ENCODE measurements at regions not wholly inside any gene's neighbourhood (a gene's known extent, or its start where the extent isn't known, plus 50 kb on each side); places are given as distances from the start of the nearest gene placed in this dataset.

DNA sequence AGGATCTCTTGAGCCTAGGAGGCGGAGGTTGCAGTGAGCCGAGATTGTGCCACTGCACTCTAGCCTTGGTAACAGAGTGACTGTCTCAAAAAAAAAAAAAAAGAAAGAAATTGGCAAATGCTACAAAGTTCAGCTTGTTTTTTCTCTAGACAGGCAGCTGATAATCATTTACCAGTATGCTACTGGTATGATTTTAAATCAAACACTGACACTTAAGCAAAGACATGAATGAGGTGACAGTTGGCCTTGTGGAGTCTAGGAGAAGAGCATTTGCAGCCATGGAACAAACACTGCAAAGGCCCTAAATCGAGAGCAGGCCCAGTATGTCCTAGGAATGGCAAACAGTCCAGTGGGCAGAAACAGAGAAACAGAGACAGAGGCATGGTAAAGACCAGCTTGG lies 99.7 kb upstream of the CEP85L start:
- no peak overlapping the region for H3K27ac ChIP-seq
- no peaks in the 10 kb centered on the region for H3K27me3 ChIP-seq (replicated peaks; ENCODE audit: insufficient read depth)
- no peak overlapping the region for H2AFZ ChIP-seq
- in situ Hi-C loops (cut with MboI) = no loop called here
- no peaks in the 10 kb centered on the region for H3K36me3 ChIP-seq (ENCODE audit: low read depth)
- H3K4me2 ChIP-seq (ENCODE audit: unreplicated experiment) = no peak overlapping the region
- DNase-seq = no peak
- no peak overlapping the region for H3K9ac ChIP-seq
- H3K79me2 ChIP-seq (ENCODE audit: insufficient read depth) = no peaks in the 10 kb centered on the region
- no peaks in the 10 kb centered on the region for H4K20me1 ChIP-seq (ENCODE audit: insufficient read depth)
- WGBS, 2 experiments (ENCODE audit: low coverage in 1 of 2, low lambda C conversion rate in 2 of 2, missing lambda C conversion rate in 2 of 2) = 76 to 79% methylated on average over 3 of the region's 3 CpGs
- no peaks in the 10 kb centered on the region for H3K9me2 ChIP-seq (ENCODE audit: insufficient read depth)
- H3F3A ChIP-seq (ENCODE audit: insufficient read depth) = peaks cover 16% of the 10 kb centered on the region; the same call in 1 of the 2 replicates
- no peak overlapping the region for H3K4me3 ChIP-seq
- TF ChIP-seq EZH2phosphoT487 (IDR thresholded peaks at IDR 0.05; ENCODE audit: insufficient read depth, low read depth) = no peak
- no peak for TF ChIP-seq EZH2 (IDR thresholded peaks at IDR 0.05; ENCODE audit: insufficient read depth, poor library complexity, severe bottlenecking)
- no peaks in the 10 kb centered on the region for H3K9me3 ChIP-seq (ENCODE audit: low read depth)
- peaks cover 15% of the 10 kb centered on the region for H3K4me1 ChIP-seq (ENCODE audit: insufficient read depth)

- no peaks in the 10 kb centered on the region for H3K36me3 ChIP-seq (ENCODE audit: low read depth)
- H3K27ac ChIP-seq = no peak overlapping the region
- in situ Hi-C loops (cut with MboI) = no loop called here
- no peaks in the 10 kb centered on the region for H3K27me3 ChIP-seq (replicated peaks; ENCODE audit: insufficient read depth)
- no peaks in the 10 kb centered on the region for H3K9me3 ChIP-seq (ENCODE audit: low read depth)
- DNase-seq = no peak
- H3F3A ChIP-seq (ENCODE audit: insufficient read depth) = peaks cover 17% of the 10 kb centered on the region; the same call in 1 of the 2 replicates
- no peak overlapping the region for H2AFZ ChIP-seq
- no peak overlapping the region for H3K9ac ChIP-seq
- H3K79me2 ChIP-seq (ENCODE audit: insufficient read depth) = no peaks in the 10 kb centered on the region
- no peaks in the 10 kb centered on the region for H3K9me2 ChIP-seq (ENCODE audit: insufficient read depth)
- peaks cover 15% of the 10 kb centered on the region for H3K4me1 ChIP-seq (ENCODE audit: insufficient read depth)
- H3K4me3 ChIP-seq = no peak overlapping the region
- 60 to 64% methylated on average over 2 of the region's 2 CpGs for WGBS, 2 experiments (ENCODE audit: low coverage in 1 of 2, low lambda C conversion rate in 2 of 2, missing lambda C conversion rate in 2 of 2)
- TF ChIP-seq EZH2 (IDR thresholded peaks at IDR 0.05; ENCODE audit: insufficient read depth, poor library complexity, severe bottlenecking) (no peak), EZH2phosphoT487 (IDR thresholded peaks at IDR 0.05; ENCODE audit: insufficient read depth, low read depth) (no peak)
- no peaks in the 10 kb centered on the region for H4K20me1 ChIP-seq (ENCODE audit: insufficient read depth)
- no peak overlapping the region for H3K4me2 ChIP-seq (ENCODE audit: unreplicated experiment)
These were observed 98.8 kb upstream of the CEP85L start for GRCh38 chr6:118750143-118750542.

GRCh38 chr6:118748311-118749062 lies 97.1 kb upstream of the CEP85L start:
- TF ChIP-seq EZH2phosphoT487 (IDR thresholded peaks at IDR 0.05; ENCODE audit: insufficient read depth, low read depth) = no peak
- TF ChIP-seq EZH2 (IDR thresholded peaks at IDR 0.05; ENCODE audit: insufficient read depth, poor library complexity, severe bottlenecking) = no peak

GRCh38 chr6:118746825-118747174 lies 95.4 kb upstream of the CEP85L start:
- Histone ChIP-seq H3F3A (ENCODE audit: insufficient read depth) (peaks cover 33% of the 10 kb centered on the region), H4K20me1 (ENCODE audit: insufficient read depth) (no peaks in the 10 kb centered on the region), H2AFZ (no peak overlapping the region), H3K36me3 (ENCODE audit: low read depth) (no peaks in the 10 kb centered on the region), H3K9me3 (ENCODE audit: low read depth) (no peaks in the 10 kb centered on the region), H3K9me2 (ENCODE audit: insufficient read depth) (no peaks in the 10 kb centered on the region), H3K27ac (no peak overlapping the region), H3K4me3 (no peak overlapping the region), H3K4me2 (ENCODE audit: unreplicated experiment) (no peak overlapping the region), H3K27me3 (replicated peaks; ENCODE audit: insufficient read depth) (no peaks in the 10 kb centered on the region), H3K9ac (no peak overlapping the region), H3K4me1 (ENCODE audit: insufficient read depth) (peaks cover 32% of the 10 kb centered on the region), H3K79me2 (ENCODE audit: insufficient read depth) (no peaks in the 10 kb centered on the region)
- DNase-seq = no peak
- TF ChIP-seq EZH2 (IDR thresholded peaks at IDR 0.05; ENCODE audit: insufficient read depth, poor library complexity, severe bottlenecking) (no peak), EZH2phosphoT487 (IDR thresholded peaks at IDR 0.05; ENCODE audit: insufficient read depth, low read depth) (no peak)
- in situ Hi-C loops (cut with MboI) = no loop called here

More at GRCh38 chr6:118748311-118749062, 97.1 kb upstream of the CEP85L start:
- in situ Hi-C loops (cut with MboI) = no loop called here
- Histone ChIP-seq H3K27ac (peak overlapping the region; percentile 43), H3K9ac (peak overlapping the region; percentile 56; the same call in 1 of the 2 replicates), H3F3A (ENCODE audit: insufficient read depth) (peaks cover 32% of the 10 kb centered on the region), H3K4me1 (ENCODE audit: insufficient read depth) (peaks cover 30% of the 10 kb centered on the region), H3K36me3 (ENCODE audit: low read depth) (no peaks in the 10 kb centered on the region), H3K4me2 (ENCODE audit: unreplicated experiment) (peak overlapping the region; percentile 91), H3K4me3 (peak overlapping the region; percentile 68), H3K9me2 (ENCODE audit: insufficient read depth) (no peaks in the 10 kb centered on the region), H3K27me3 (replicated peaks; ENCODE audit: insufficient read depth) (no peaks in the 10 kb centered on the region), H2AFZ (peak overlapping the region; percentile 90), H3K9me3 (ENCODE audit: low read depth) (no peaks in the 10 kb centered on the region), H3K79me2 (ENCODE audit: insufficient read depth) (no peaks in the 10 kb centered on the region), H4K20me1 (ENCODE audit: insufficient read depth) (no peaks in the 10 kb centered on the region)
- peak; percentile 76 for DNase-seq
- 1 to 2% methylated on average over 9 of the region's 9 CpGs for WGBS, 2 experiments (ENCODE audit: low coverage in 1 of 2, low lambda C conversion rate in 2 of 2, missing lambda C conversion rate in 2 of 2)

Measured in GM23248 (cell line).